ENCODE measurements at regions not wholly inside any gene's neighbourhood (a gene's known extent, or its start where the extent isn't known, plus 50 kb on each side); places are given as distances from the start of the nearest gene placed in this dataset.

DNA sequence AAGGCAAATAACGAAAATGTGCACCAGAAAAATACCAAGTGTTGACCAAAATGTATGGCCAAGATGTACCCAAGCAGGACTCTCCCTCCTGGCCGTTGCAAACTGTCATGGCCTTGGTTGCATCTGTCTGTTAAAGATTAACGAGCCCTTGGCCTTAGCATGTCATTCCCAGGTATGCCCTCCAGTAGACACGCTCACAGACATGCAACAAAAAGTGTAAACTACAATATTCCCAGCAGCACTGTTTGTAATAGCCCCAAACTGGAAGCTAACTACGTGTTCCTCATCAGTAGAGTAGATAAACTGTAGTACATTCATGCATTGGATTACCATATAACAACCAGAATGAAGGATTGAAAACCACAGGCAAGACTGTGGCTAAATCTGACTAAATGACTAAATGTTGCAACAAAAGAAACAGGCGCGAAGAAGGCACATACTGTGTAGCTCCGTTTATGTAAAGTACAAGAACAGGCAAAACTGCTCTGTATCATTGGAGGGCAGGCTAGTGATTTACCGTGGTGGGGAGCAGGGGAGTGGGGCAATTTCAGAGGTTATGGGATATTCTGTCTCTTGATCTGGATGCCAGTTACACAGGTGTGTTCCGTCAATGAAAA lies 232.8 kb upstream of the DIO3 start (continued):
- TF ChIP-seq GTF3A (CRISPR knock-in tag; conservative IDR thresholded peaks at IDR 0.05): no peak
- TF ChIP-seq ZNF446 (CRISPR knock-in tag; IDR thresholded peaks at IDR 0.05): no peak
- TF ChIP-seq NFE2L1 (CRISPR knock-in tag; IDR thresholded peaks at IDR 0.05; ENCODE audit: borderline replicate concordance): no peak
- peak; percentile 36; the same call in 1 of the 2 replicates for TF ChIP-seq RXRB (CRISPR knock-in tag; IDR thresholded peaks at IDR 0.05; ENCODE audit: borderline replicate concordance)
- TF ChIP-seq SPEN (CRISPR knock-in tag; IDR thresholded peaks at IDR 0.05; ENCODE audit: low read depth): peak; percentile 41; the same call in 1 of the 2 replicates
- no peak for TF ChIP-seq LBX2 (CRISPR knock-in tag; IDR thresholded peaks at IDR 0.05; ENCODE audit: borderline replicate concordance)
- TF ChIP-seq MYPOP (CRISPR knock-in tag; IDR thresholded peaks at IDR 0.05): 0 out of 2 replicates have a peak, but pooled peaks have one; percentile 28
- TF ChIP-seq ZNF333 (CRISPR knock-in tag; IDR thresholded peaks at IDR 0.05; ENCODE audit: borderline replicate concordance): no peak
- TF ChIP-seq, protein P1, sequence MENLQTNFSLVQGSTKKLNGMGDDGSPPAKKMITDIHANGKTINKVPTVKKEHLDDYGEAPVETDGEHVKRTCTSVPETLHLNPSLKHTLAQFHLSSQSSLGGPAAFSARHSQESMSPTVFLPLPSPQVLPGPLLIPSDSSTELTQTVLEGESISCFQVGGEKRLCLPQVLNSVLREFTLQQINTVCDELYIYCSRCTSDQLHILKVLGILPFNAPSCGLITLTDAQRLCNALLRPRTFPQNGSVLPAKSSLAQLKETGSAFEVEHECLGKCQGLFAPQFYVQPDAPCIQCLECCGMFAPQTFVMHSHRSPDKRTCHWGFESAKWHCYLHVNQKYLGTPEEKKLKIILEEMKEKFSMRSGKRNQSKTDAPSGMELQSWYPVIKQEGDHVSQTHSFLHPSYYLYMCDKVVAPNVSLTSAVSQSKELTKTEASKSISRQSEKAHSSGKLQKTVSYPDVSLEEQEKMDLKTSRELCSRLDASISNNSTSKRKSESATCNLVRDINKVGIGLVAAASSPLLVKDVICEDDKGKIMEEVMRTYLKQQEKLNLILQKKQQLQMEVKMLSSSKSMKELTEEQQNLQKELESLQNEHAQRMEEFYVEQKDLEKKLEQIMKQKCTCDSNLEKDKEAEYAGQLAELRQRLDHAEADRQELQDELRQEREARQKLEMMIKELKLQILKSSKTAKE (CRISPR knock-in tag; IDR thresholded peaks at IDR 0.05; ENCODE audit: borderline replicate concordance): no peak
- no peak for TF ChIP-seq AHR (CRISPR knock-in tag; IDR thresholded peaks at IDR 0.05)
- no peak for TF ChIP-seq ZBTB3 (CRISPR knock-in tag; IDR thresholded peaks at IDR 0.05; ENCODE audit: borderline replicate concordance, low read depth)
- no peak for TF ChIP-seq PTBP1 (IDR thresholded peaks at IDR 0.05; ENCODE audit: low read depth, low read length, poor library complexity, severe bottlenecking)
- peak; percentile 57; the same call in 1 of the 2 replicates for TF ChIP-seq MIER3 (CRISPR knock-in tag; IDR thresholded peaks at IDR 0.05; ENCODE audit: borderline replicate concordance)
- TF ChIP-seq, protein P2, sequence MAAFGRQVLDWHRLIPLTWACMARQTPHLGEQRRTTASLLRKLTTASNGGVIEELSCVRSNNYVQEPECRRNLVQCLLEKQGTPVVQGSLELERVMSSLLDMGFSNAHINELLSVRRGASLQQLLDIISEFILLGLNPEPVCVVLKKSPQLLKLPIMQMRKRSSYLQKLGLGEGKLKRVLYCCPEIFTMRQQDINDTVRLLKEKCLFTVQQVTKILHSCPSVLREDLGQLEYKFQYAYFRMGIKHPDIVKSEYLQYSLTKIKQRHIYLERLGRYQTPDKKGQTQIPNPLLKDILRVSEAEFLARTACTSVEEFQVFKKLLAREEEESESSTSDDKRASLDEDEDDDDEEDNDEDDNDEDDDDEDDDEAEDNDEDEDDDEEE (CRISPR knock-in tag; IDR thresholded peaks at IDR 0.05): no peak
- no peak for TF ChIP-seq ZNF337 (CRISPR knock-in tag; IDR thresholded peaks at IDR 0.05; ENCODE audit: borderline replicate concordance, low read depth)
- no peak for TF ChIP-seq RFXAP (CRISPR knock-in tag; IDR thresholded peaks at IDR 0.05; ENCODE audit: borderline replicate concordance)
- TF ChIP-seq IRF2 (CRISPR knock-in tag; IDR thresholded peaks at IDR 0.05): peak; percentile 32; the same call in 1 of the 2 replicates
- peak; percentile 52; the same call in 1 of the 2 replicates for TF ChIP-seq ARID4A (CRISPR knock-in tag; IDR thresholded peaks at IDR 0.05; ENCODE audit: borderline replicate concordance)
- no peak for TF ChIP-seq GABPA (IDR thresholded peaks at IDR 0.05; ENCODE audit: low read depth, low read length)
- peak; percentile 26; the same call in 1 of the 2 replicates for TF ChIP-seq GABPA (CRISPR knock-in tag; IDR thresholded peaks at IDR 0.05; ENCODE audit: low read depth)
- TF ChIP-seq SMC3 (IDR thresholded peaks at IDR 0.05; ENCODE audit: low read length): 0 out of 2 replicates have a peak, but pooled peaks have one; percentile 3
